LoVo (cell line): ENCODE measurements at regions not wholly inside any gene's neighbourhood (a gene's known extent, or its start where the extent isn't known, plus 50 kb on each side); places are given as distances from the start of the nearest gene placed in this dataset.
"Not testable (repeated sequence)": the region's sequence is repeated elsewhere in the genome, so short reads cannot be mapped to it uniquely, and the experiment has no call there.

ENCODE experiments used
- DNase-seq: peaks from one replicate; pipeline ENCODE4 v3.0.0-alpha.2; 2016; ENCODE audit warnings: low spot score

DNA sequence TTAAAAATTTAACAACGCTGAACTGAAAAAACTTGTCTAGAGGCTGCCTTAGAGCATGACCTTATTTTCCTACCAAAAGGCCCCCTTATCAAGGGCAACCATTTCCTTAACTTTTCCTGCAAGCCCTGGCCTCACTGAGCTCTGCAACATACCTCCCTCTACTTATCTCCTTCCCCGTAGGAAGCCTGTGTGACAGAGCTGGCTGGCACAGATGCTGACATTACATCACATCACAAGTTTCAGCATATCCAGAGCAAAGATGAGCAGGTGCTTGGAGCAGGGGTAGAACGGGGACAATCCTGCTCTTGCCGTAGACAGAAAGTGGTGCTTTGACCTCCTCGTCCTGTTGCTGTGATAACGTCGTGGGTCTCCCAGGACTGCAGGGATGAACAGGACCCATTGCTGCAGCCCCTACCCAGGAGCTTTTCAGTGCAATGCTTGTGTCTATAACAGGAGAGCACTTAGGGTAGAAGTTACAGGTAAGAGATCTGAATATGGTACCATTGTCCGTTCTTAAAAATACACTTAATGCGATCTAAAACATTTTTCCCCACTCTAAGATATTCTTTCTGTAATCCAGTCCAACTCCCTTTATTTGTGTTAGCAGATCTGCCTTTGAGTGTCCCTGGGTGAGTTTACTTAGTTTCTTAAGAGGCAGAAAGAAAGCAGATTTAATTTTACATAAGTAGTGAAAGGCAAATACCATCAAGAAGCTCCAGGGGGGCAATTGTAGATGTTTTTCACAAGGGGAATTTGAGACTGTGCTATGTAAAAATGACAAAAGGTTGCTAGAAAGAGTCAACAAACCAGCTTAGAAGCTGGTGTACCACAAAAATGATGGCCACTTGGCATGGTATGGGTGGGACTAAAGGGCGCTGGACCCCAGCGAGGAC lies 101.9 kb upstream of the EFNA5 start:
- DNase-seq = no peak

DNA sequence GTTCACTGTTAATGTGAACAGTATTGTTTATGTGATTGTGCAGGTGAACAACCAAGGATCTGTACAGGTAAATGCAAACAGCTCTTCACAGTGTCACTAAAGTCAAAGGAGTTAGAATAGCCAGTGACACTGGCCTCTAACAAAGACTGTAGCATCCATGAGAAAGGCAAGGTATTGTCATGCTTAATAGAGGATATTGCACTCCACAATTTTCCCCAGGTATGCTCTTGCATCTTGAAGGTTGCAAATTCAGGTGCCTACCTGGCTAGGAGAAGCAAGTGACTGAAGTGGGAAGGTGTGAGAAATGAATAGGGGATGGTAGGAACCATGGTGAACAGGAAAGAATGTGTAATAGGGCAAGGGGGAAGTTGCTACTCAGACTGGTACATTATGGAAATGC lies 101.2 kb upstream of the EFNA5 start:
- no peak for DNase-seq

DNA sequence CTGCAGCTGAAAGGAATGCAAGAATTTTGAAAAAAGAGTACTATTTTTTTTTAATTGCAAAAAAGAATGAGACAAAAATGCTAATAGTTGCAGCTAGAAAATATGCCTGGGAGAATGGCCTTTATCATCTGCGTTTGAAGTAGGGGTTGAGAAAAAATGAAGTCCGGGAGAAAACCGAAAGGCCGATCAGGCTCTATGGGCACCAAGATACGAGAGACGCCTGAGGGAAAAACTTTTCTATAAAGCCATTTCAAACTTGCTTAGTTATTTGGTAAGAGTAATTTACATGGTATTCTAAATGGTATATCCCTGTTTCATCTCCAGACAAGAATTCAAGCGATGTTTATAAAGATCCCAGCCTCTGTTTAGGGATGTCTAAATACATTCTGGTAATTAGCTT lies 99.3 kb upstream of the EFNA5 start:
- DNase-seq = no peak

GRCh38 chr5:107769519-107769918 lies 98.8 kb upstream of the EFNA5 start:
- no peak for DNase-seq

- no peak for DNase-seq
Measured at GRCh38 chr5:107766972-107767371, 96.2 kb upstream of the EFNA5 start.

DNA sequence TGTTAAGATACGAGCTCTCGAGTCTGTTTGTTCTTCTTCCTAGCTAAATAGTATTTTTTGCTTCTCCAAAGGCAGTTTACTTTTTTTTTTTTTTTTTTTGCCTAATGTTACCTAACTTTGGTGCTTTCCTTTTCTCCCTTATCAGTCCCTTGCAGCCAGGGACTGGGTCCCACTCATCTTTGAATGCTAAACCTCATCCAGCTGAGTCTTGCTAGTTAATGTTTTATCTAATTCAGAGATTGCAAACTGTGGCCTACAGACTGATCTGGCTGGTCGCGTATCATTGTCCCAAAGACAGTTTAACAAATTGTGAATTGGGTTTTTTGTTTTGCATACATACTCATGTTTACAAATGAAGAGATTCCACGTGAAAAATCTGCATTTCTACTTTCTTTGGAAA lies 95.7 kb upstream of the EFNA5 start:
- DNase-seq = no peak

DNA sequence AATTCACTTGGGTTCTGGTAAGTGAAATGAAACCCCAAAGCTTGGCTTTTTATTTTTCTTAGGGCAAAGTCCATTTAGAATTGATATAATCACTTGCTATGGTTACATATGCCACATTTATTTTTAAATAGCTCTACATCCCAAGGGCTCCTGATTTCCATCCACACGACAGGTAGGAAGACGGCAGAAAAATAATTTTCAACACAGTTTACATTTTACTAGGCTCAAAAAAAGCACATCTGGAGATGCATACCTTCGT lies 95.0 kb upstream of the EFNA5 start:
- DNase-seq = no peak

GRCh38 chr5:107764976-107765804 lies 94.5 kb upstream of the EFNA5 start:
- no peak for DNase-seq

DNA sequence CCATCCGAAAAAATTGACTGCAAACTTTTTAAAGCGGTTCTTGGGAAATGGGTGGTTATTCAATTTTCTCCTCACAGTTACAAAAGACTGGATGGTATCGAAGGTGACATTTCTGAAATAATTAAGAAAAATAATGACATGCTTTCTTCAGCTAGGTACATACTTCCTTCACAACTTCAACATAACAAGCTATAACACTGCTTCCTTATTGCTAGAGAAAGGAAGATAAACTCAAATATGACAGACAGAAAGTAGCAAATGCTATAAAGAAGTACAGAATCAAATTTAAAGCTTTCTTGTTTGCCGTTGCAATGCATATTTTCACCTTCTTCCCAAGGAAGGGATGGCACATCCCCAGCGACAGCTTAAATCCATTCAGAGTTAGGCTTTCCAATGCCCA lies 93.5 kb upstream of the EFNA5 start:
- DNase-seq = no peak

- no peak for DNase-seq
Measured at GRCh38 chr5:107753427-107753826, 82.7 kb upstream of the EFNA5 start.

DNA sequence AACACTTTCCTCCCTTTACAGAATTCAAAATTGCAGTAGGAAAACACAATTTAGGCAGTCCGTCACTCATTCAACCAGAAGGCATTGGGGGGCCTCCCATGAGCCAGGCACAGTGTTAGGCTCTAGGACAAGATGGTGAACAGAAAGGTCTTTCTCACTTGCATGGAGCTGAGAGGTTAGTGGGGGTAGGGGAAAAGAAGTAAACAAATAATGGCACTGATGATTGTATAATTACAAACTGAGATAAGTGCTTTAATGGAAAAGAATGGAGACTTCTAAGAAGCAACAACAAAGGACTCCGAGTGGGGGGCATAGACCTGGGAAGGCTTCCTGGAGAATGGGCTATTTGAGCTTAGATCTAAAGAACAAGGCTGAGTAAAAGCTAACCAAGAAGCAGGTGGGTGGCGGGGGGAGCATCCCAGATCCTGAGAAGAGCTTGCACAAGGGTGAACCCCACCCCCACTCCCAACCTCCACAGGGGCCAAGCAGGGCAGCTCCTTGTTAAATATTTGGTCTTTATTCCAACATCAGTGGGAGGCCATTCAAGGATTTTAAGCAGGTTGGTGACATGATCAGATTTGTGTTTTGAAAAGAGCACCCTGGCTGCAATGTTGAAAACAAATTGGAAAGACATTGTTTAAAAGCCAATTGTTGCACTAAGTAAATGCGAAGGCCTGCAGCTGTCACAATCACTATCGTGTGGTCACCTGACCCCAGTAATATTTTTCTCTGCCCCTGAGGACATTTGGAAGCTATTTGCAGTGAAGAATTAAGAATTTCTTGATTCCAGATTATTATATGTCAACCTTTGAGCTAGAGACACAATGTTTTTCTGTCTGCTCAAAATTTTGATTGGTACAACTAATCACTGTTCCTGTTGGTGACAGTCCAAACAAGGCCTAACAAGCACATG lies 73.9 kb upstream of the EFNA5 start:
- no peak for DNase-seq

- DNase-seq = no peak
Measured at GRCh38 chr5:107743373-107744000, 72.8 kb upstream of the EFNA5 start.

DNA sequence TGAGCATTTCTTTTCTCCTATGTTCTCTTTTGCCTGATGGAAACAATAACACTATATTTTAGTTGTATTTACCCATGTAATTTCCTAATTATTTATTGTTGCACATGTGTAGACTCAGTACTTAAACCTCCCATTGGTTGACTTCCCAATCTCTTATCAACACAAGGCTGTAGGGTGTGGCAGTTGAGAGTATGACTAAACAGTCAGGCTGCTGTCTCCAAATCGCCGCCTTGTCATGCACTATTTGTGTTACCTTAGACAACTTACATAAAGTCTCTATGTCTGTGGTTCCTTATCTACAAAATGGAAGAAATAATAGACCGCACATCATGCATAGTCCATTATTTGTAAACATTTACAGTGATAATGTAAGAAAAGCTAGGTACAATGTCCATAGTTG lies 68.9 kb upstream of the EFNA5 start:
- DNase-seq = peak; percentile 15

DNA sequence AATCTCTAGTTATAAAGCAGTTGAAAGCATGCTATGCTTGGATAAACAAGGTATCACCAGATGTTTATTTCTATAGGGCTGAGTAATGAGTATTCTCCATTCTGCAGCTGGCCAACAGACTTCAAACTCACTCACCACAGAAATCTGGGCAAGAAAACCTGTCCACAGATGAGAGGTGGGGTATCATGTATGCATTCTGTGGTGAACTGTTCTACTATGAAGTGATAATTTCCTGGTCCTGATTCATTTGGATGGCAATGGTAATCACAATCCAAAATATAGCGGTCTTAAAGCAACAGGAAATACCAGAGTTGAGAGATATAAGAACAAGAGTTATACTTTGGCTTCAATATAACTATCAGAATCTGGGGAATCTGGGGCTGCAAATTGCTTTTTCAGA lies 65.9 kb upstream of the EFNA5 start:
- no peak for DNase-seq

- DNase-seq = not testable (repeated sequence)
Measured at GRCh38 chr5:107736089-107736488, 65.4 kb upstream of the EFNA5 start.

GRCh38 chr5:107735558-107735957 lies 64.8 kb upstream of the EFNA5 start:
- DNase-seq = no peak

DNA sequence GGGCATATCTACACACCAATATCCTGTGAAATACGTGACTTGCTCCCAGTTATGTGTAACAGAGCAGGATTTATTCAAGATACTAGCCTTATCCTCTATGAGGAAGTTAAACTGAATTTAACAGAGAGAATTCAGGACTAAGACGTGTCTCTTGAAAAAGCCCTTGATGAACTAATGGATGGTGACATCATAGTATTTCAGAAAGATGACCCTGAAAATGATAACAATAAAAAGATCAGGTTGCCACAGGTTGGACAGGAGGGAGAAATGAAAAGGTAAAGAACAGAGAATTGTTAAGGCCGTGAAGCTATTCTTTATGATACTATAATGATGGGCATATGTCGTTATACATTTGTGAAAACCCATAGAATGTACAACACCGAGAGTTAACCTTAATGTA lies 56.2 kb upstream of the EFNA5 start:
- no peak for DNase-seq

DNA sequence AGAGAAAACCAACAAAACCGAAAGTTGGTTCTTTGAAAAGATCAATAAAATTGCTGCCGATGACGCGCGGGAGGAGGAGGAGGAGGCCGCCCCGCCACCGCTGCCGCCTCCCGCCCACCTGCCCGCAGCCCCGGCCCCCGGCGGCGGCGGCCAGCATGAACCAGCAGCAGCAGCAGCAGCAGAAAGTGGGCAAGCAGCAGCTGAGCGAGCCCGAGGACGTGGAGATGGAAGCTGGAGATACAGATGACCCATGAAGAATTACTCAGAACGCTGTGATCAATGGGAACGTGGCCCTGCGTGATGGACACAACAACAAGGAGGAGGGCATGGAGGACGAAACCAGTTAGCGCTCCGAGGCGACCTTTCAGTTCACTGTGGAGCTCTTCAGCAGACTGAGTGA lies 53.9 kb upstream of the EFNA5 start:
- no peak for DNase-seq

- DNase-seq = not testable (repeated sequence)
Measured at GRCh38 chr5:107721241-107721640, 50.5 kb upstream of the EFNA5 start.
